IMR-90 (cell line): ENCODE measurements at regions not wholly inside any gene's neighbourhood (a gene's known extent, or its start where the extent isn't known, plus 50 kb on each side); places are given as distances from the start of the nearest gene placed in this dataset.
A peak's percentile ranks its signal among the peaks of the same experiment; 100 is the strongest.

Experiments used
- ATAC-seq: fragments of 200-7000 bp; cut with Tn5 transposase; 2 replicates; pipeline ENCODE4 v1.9.1; 2020; ENCODE audit warnings: low read depth, mild to moderate bottlenecking, moderate library complexity
- BruUV-seq: library from RNA; stranded (reverse); fragments of 400-500 nt; replicated peaks from 2 replicates; lab custom pipeline; 2021; lab: Mats Ljungman, UMichigan
- CTCF ChIA-PET: fragments of 300-600 bp; formaldehyde crosslinking; extraction: SDS; loops from one replicate; lab custom pipeline; 2021; ENCODE audit warnings: antibody characterized with exemption; lab: Yijun Ruan, JAX
- POLR2A ChIA-PET: fragments of 300-600 bp; sonication (Branson Sonifier 250); formaldehyde crosslinking; loops from one replicate; lab custom pipeline; 2022; ENCODE audit warnings: antibody characterized with exemption; ENCODE audit not compliant: unreplicated experiment; lab: Charles Lee
- DNase-seq: peaks from one replicate; pipeline ENCODE4 v3.0.0; 2013
- H2AFZ ChIP-seq: replicated peaks from 2 replicates; pipeline ENCODE3; 2013; ENCODE audit warnings: low read length, mild to moderate bottlenecking; ENCODE audit not compliant: poor library complexity
- H2AK5ac ChIP-seq: 2 replicates; pipeline ENCODE4 v1.6.1; 2013; ENCODE audit warnings: low read depth, low read length, inconsistent platforms
- H2AK9ac ChIP-seq: replicated peaks from 2 replicates; pipeline ENCODE3; 2013; ENCODE audit warnings: mild to moderate bottlenecking, low read depth, low read length, moderate library complexity; ENCODE audit not compliant: poor library complexity
- H2BK120ac ChIP-seq: 2 replicates; pipeline ENCODE4 v1.6.1; 2013; ENCODE audit warnings: low read depth, low read length, inconsistent platforms
- H2BK15ac ChIP-seq: 3 replicates; pipeline ENCODE4 v1.6.1; 2013; ENCODE audit warnings: low read depth, low read length, inconsistent platforms
- H2BK20ac ChIP-seq: 2 replicates; pipeline ENCODE4 v1.6.1; 2013; ENCODE audit warnings: low read depth, mild to moderate bottlenecking, inconsistent platforms, low read length, moderate library complexity
- H2BK5ac ChIP-seq: 2 replicates; pipeline ENCODE4 v1.6.1; 2013; ENCODE audit warnings: mild to moderate bottlenecking, low read depth, low read length, inconsistent platforms; ENCODE audit not compliant: poor library complexity, severe bottlenecking
- H3K14ac ChIP-seq: replicated peaks from 2 replicates; pipeline ENCODE4 v1.6.1; 2013; ENCODE audit warnings: low read depth, low read length, inconsistent platforms
- H3K18ac ChIP-seq: 2 replicates; pipeline ENCODE4 v1.6.1; 2013; ENCODE audit warnings: low read depth, low read length, control low read depth
- H3K23ac ChIP-seq: 2 replicates; pipeline ENCODE4 v1.6.1; 2013; ENCODE audit warnings: low read depth, low read length, inconsistent platforms
- H3K27ac ChIP-seq: 2 replicates; pipeline ENCODE4 v1.5.1; 2013; ENCODE audit warnings: mild to moderate bottlenecking, control low read depth, low read length; ENCODE audit not compliant: insufficient read depth
- H3K27me3 ChIP-seq: 2 replicates; pipeline ENCODE4 v1.6.1; 2013; ENCODE audit warnings: low read length; ENCODE audit not compliant: control insufficient read depth, insufficient read depth
- H3K36me3 ChIP-seq: 2 replicates; pipeline ENCODE4 v1.6.1; 2013; ENCODE audit warnings: low read length, mixed read lengths; ENCODE audit not compliant: control insufficient read depth, insufficient read depth
- H3K4ac ChIP-seq: 2 replicates; pipeline ENCODE4 v1.6.1; 2013; ENCODE audit warnings: low read depth, low read length, inconsistent platforms
- H3K4me1 ChIP-seq: 2 replicates; pipeline ENCODE4 v1.6.1; 2013; ENCODE audit warnings: low read length, mixed read lengths; ENCODE audit not compliant: control insufficient read depth, insufficient read depth
- H3K4me2 ChIP-seq: 2 replicates; pipeline ENCODE4 v1.6.1; 2013; ENCODE audit warnings: low read depth, mild to moderate bottlenecking, control low read depth, low read length, moderate library complexity
- H3K4me3 ChIP-seq: 2 replicates; pipeline ENCODE4 v1.5.1; 2013; ENCODE audit warnings: low read depth, mild to moderate bottlenecking, control low read depth, low read length, moderate library complexity; ENCODE audit not compliant: insufficient read depth
- H3K56ac ChIP-seq: 2 replicates; pipeline ENCODE4 v1.6.1; 2013; ENCODE audit warnings: low read length, inconsistent platforms; ENCODE audit not compliant: insufficient read depth; ENCODE audit errors: extremely low read depth
- H3K79me1 ChIP-seq, 2 experiments: 2 replicates each; pipeline ENCODE4 v1.6.1; 2013; ENCODE audit warnings: low read length in 2 of 2, inconsistent platforms in 1 of 2, low read depth in 1 of 2
- H3K9ac ChIP-seq: 2 replicates; pipeline ENCODE4 v1.6.1; 2013; ENCODE audit warnings: low read depth, low read length, control low read depth
- H3K9me1 ChIP-seq: 2 replicates; pipeline ENCODE4 v1.6.1; 2013; ENCODE audit warnings: low read length, inconsistent platforms; ENCODE audit not compliant: insufficient read depth
- H3K9me3 ChIP-seq: 2 replicates; pipeline ENCODE4 v1.6.1; 2013; ENCODE audit warnings: low read length; ENCODE audit not compliant: control insufficient read depth, insufficient read depth
- H4K20me1 ChIP-seq: 2 replicates; pipeline ENCODE4 v1.6.1; 2013; ENCODE audit warnings: low read length, inconsistent platforms; ENCODE audit not compliant: insufficient read depth
- H4K5ac ChIP-seq: 2 replicates; pipeline ENCODE4 v1.6.1; 2013; ENCODE audit warnings: mild to moderate bottlenecking, low read depth, low read length, control low read depth
- H4K8ac ChIP-seq, 2 experiments: 2 replicates each; pipeline ENCODE4 v1.6.1; 2013; ENCODE audit warnings: low read depth in 2 of 2, low read length in 2 of 2, control low read depth in 1 of 2, inconsistent platforms in 1 of 2
- H4K91ac ChIP-seq: 2 replicates; pipeline ENCODE4 v1.6.1; 2013; ENCODE audit warnings: low read depth, low read length, inconsistent platforms; ENCODE audit not compliant: insufficient read depth
- CEBPB ChIP-seq: IDR thresholded peaks from 2 replicates; pipeline ENCODE4 v1.6.1; 2012; ENCODE audit warnings: low read depth, low read length, improper control_type of control experiment
- CHD1 ChIP-seq: IDR thresholded peaks from 2 replicates; pipeline ENCODE4 v1.6.1; 2012; ENCODE audit warnings: low read depth, low read length, improper control_type of control experiment
- MAFK ChIP-seq: IDR thresholded peaks from 2 replicates; pipeline ENCODE4 v1.6.1; 2012; ENCODE audit warnings: low read depth, low read length, improper control_type of control experiment
- MXI1 ChIP-seq: IDR thresholded peaks from 2 replicates; pipeline ENCODE4 v1.6.1; 2012; ENCODE audit warnings: low read depth, mild to moderate bottlenecking, low read length, moderate library complexity, borderline replicate concordance
- POLR2A ChIP-seq: IDR thresholded peaks from 2 replicates; pipeline ENCODE4 v1.6.1; 2012; ENCODE audit warnings: mild to moderate bottlenecking, low read depth, low read length
- RAD21 ChIP-seq: IDR thresholded peaks from 2 replicates; pipeline ENCODE4 v1.6.1; 2012; ENCODE audit warnings: low read length, improper control_type of control experiment
- RCOR1 ChIP-seq: IDR thresholded peaks from 2 replicates; pipeline ENCODE4 v1.6.1; 2012; ENCODE audit warnings: mild to moderate bottlenecking, low read length, improper control_type of control experiment; ENCODE audit not compliant: insufficient replicate concordance
- RFX5 ChIP-seq: IDR thresholded peaks from 2 replicates; pipeline ENCODE4 v1.8.0; 2012; ENCODE audit warnings: low read depth, mild to moderate bottlenecking, low read length, moderate library complexity
- WGBS, 2 experiments: methylation state at CpG; one replicate each; pipeline versions ENCODE4 v1.1.5 to v1.1.7; 2013; ENCODE audit warnings: missing lambda C conversion rate in 2 of 2; ENCODE audit not compliant: insufficient read length in 1 of 2; ENCODE audit errors: extremely low coverage in 2 of 2; 5-methylcytosine and 5-hydroxymethylcytosine counted together
- dilution Hi-C: fragments of 300-500 bp; cut with HindIII; formaldehyde crosslinking; loops from one replicate; pipeline ENCODE4 v1.14.3; 2018; ENCODE audit warnings: low sequenced_read_pairs; ENCODE audit not compliant: unreplicated experiment
- in situ Hi-C: fragments of 300-500 bp; cut with MboI; formaldehyde crosslinking; loops from 3 replicates; pipeline ENCODE4 v1.14.3; 2019; ENCODE audit warnings: low sequenced_read_pairs, inconsistent platforms, mixed read lengths
- intact Hi-C: fragments of 100-400 bp; cut with micrococcal nuclease; formaldehyde crosslinking; loops from 2 replicates; pipeline ENCODE4 v1.10.0; 2022
- TF ChIP-seq, protein P1 (sequence below): conservative IDR thresholded peaks from 2 replicates; pipeline ENCODE4 v1.5.1; 2012; ENCODE audit warnings: mild to moderate bottlenecking, low read depth, low read length, improper control_type of control experiment

DNA sequence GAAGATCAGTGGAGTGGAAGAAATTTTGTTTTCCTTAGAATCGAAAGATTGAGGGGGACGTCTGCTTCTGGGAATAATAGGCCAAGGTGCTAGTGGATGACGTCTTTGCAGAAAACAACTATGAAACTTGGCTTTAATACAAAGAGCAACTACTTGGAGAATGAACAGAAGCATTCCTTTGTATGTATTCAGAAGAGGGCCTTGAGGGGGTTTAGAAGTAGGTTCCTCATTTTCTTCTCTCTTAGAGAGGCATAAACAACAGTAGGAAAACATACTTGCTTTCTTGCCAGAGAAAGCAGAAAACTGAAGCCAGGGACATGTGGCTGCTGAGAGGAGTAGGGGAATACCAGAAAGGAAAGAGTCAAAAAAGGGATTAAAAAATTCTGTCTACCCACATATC, 167.8 kb downstream of the ZNF330 start:
- no CpG with 5 or more reads among the region's 3 CpGs for WGBS, 2 experiments
- DNase-seq (peak; percentile 89), ATAC-seq (peak; percentile 85)
- Histone ChIP-seq H3K4me3 (no peak overlapping the region), H4K5ac (no peak overlapping the region), H3K9ac (no peak overlapping the region), H3K18ac (peak overlapping the region; percentile 78; the same call in 1 of the 2 replicates), H4K20me1 (no peaks in the 10 kb centered on the region), H2BK20ac (no peak overlapping the region), H3K4me1 (peaks cover 2% of the 10 kb centered on the region; the same call in 1 of the 2 replicates), H2BK15ac (no peak overlapping the region), H3K23ac (no peak overlapping the region), H2AK9ac (no peak overlapping the region), H2AFZ (no peak overlapping the region), H3K56ac (no peak overlapping the region), H3K27me3 (no peaks in the 10 kb centered on the region), H3K4ac (no peak overlapping the region), H3K27ac (no peak overlapping the region), H3K9me3 (no peaks in the 10 kb centered on the region), H3K4me2 (no peak overlapping the region; the same call in 1 of the 2 replicates), H4K91ac (no peak overlapping the region), H3K79me1 (no peaks in the 10 kb centered on the region), H2BK5ac (peak overlapping the region; percentile 57), H3K9me1 (no peaks in the 10 kb centered on the region), H3K36me3 (no peaks in the 10 kb centered on the region; the same call in 1 of the 2 replicates), H2AK5ac (no peak overlapping the region), H3K14ac (no peak overlapping the region), H4K8ac (no peak overlapping the region; a peak in 1 of 4 replicates), H2BK120ac (no peak overlapping the region)
- in situ Hi-C loops = no loop called here
- TF ChIP-seq, protein P1, sequence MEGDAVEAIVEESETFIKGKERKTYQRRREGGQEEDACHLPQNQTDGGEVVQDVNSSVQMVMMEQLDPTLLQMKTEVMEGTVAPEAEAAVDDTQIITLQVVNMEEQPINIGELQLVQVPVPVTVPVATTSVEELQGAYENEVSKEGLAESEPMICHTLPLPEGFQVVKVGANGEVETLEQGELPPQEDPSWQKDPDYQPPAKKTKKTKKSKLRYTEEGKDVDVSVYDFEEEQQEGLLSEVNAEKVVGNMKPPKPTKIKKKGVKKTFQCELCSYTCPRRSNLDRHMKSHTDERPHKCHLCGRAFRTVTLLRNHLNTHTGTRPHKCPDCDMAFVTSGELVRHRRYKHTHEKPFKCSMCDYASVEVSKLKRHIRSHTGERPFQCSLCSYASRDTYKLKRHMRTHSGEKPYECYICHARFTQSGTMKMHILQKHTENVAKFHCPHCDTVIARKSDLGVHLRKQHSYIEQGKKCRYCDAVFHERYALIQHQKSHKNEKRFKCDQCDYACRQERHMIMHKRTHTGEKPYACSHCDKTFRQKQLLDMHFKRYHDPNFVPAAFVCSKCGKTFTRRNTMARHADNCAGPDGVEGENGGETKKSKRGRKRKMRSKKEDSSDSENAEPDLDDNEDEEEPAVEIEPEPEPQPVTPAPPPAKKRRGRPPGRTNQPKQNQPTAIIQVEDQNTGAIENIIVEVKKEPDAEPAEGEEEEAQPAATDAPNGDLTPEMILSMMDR = no peak
- TF ChIP-seq RCOR1 (no peak), MXI1 (no peak), RFX5 (no peak), MAFK (no peak), CEBPB (no peak), RAD21 (no peak), CHD1 (no peak), POLR2A (no peak)
- ChIA-PET CTCF (no interaction called here), POLR2A (no interaction called here)
- dilution Hi-C loops = no loop called here
- intact Hi-C loops = no loop called here
- BruUV-seq = no TSS peak
